ENCODE measurements at regions not wholly inside any gene's neighbourhood (a gene's known extent, or its start where the extent isn't known, plus 50 kb on each side); places are given as distances from the start of the nearest gene placed in this dataset.
"Not testable (repeated sequence)": the region's sequence is repeated elsewhere in the genome, so short reads cannot be mapped to it uniquely, and the experiment has no call there.

DNA sequence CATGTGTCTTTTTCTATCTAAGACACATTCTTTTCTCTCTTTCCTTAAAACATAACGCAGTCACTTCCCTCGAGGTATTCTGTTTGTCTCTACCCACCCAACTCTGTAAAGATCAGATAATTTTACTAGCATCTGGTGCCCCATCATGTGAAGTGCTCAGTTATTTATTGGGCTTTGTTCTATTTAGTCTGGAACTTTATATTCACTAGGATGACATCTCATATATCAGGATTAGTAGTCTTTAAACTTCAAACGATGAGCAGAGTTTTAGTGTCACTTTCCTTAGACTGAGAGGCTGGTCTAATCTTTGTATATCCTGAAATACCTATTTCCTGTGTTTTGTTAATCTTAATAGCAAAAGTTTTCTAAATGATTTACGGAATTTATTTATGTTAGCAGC lies 445.5 kb upstream of the NDST3 start:
- Histone ChIP-seq H3K27ac (no peak overlapping the region), H3K9me3 (no peaks in the 10 kb centered on the region), H3K27me3 (no peaks in the 10 kb centered on the region), H3K36me3 (no peaks in the 10 kb centered on the region), H3K4me3 (no peak overlapping the region), H3K4me1 (no peaks in the 10 kb centered on the region)
- TF ChIP-seq, protein P1, sequence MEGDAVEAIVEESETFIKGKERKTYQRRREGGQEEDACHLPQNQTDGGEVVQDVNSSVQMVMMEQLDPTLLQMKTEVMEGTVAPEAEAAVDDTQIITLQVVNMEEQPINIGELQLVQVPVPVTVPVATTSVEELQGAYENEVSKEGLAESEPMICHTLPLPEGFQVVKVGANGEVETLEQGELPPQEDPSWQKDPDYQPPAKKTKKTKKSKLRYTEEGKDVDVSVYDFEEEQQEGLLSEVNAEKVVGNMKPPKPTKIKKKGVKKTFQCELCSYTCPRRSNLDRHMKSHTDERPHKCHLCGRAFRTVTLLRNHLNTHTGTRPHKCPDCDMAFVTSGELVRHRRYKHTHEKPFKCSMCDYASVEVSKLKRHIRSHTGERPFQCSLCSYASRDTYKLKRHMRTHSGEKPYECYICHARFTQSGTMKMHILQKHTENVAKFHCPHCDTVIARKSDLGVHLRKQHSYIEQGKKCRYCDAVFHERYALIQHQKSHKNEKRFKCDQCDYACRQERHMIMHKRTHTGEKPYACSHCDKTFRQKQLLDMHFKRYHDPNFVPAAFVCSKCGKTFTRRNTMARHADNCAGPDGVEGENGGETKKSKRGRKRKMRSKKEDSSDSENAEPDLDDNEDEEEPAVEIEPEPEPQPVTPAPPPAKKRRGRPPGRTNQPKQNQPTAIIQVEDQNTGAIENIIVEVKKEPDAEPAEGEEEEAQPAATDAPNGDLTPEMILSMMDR (IDR thresholded peaks at IDR 0.05 in 4 of 5, conservative IDR thresholded peaks at IDR 0.05 in 1 of 5) = no peak
- TF ChIP-seq POLR2A (IDR thresholded peaks at IDR 0.05) = no peak
- intact Hi-C loops (cut with DNase I; ENCODE audit: low total_unique reads) = no loop called here
- ATAC-seq = no peak
- in situ Hi-C loops (cut with MboI; ENCODE audit: low sequenced_read_pairs in 4 of 4) = no loop called here
- no peak for DNase-seq

DNA sequence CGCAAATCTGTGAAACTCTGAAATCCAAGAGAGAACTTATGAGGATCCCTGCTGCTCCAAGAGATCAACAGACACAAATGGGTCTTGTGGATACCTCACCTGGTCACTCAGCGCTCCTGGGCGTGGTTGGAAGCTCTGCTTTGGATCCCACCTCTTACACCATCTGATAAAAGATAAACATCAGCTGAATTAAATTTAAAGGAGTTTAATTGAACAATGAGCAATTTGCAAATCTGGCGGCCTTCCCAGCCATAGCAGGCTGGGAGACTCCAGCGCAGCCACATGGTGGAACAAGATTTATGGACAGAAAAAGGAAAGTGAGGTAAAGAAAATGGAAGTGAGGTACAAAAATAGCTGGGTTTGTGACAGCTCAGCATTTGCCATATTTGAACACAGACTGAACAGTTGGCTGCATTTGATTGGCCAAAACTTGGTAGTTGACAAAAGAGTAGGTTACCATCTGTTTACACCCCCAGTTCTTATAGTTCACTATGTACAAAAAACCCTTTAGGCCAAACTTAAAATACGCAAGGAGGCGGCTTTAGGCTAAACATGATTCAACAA lies 437.3 kb upstream of the NDST3 start:
- Histone ChIP-seq H3K27me3 (no peaks in the 10 kb centered on the region), H3K9me3 (no peaks in the 10 kb centered on the region), H3K4me1 (no peaks in the 10 kb centered on the region), H3K4me3 (no peak overlapping the region), H3K36me3 (no peaks in the 10 kb centered on the region), H3K27ac (no peak overlapping the region)
- ATAC-seq (no peak), DNase-seq (no peak)
- TF ChIP-seq, protein P1 (IDR thresholded peaks at IDR 0.05 in 4 of 5, conservative IDR thresholded peaks at IDR 0.05 in 1 of 5) = no peak
- TF ChIP-seq POLR2A (IDR thresholded peaks at IDR 0.05) = no peak
- in situ Hi-C loops (cut with MboI; ENCODE audit: low sequenced_read_pairs in 4 of 4) = no loop called here
- intact Hi-C loops (cut with DNase I; ENCODE audit: low total_unique reads) = no loop called here

DNA sequence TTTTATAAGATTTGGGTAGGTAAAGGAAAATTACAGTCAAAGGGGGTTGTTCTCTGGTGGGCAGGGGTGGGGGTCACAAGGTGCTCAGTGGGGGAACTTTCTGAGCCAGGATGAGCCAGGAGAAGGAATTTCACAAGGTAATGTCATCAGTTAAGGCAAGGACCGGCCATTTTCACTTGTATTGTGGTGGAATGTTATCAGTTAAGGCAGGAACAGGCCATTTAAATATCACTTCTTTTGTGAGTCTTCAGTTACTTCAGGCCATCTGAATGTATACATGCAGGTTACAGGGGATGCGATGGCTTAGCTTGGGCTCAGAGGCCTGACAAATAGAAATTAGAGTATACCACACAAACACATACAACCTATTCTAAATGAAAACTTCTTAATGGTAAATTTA lies 434.9 kb upstream of the NDST3 start:
- H3K27ac ChIP-seq; intact Hi-C loops (cut with DNase I; ENCODE audit: low total_unique reads); in situ Hi-C loops (cut with MboI; ENCODE audit: low sequenced_read_pairs in 4 of 4); H3K36me3 ChIP-seq; ATAC-seq; DNase-seq; H3K9me3 ChIP-seq; H3K4me1 ChIP-seq; H3K27me3 ChIP-seq; H3K4me3 ChIP-seq: not testable (repeated sequence)

DNA sequence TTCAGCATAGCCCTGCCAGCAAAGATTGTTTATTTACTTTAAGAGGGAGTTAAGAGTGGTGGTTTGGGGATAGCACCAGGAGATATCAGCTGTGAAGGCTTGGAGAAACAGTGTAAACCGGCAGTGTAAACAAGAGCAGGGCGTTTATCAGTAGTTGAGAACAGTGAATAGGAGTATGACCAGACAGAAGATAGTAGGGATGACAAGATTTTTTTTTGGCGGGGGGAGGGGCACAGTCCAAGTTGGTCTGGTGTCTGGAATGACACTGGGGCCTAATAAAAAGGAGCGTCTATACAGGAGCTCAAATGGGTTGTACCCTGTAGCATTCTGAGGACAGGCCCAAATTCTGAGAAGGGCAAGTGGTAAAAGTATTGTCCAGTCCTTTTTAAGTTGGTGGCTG lies 433.4 kb upstream of the NDST3 start:
- ATAC-seq; H3K9me3 ChIP-seq; DNase-seq; H3K27me3 ChIP-seq; intact Hi-C loops (cut with DNase I; ENCODE audit: low total_unique reads); H3K36me3 ChIP-seq; H3K27ac ChIP-seq; in situ Hi-C loops (cut with MboI; ENCODE audit: low sequenced_read_pairs in 4 of 4); H3K4me1 ChIP-seq; H3K4me3 ChIP-seq: not testable (repeated sequence)

DNA sequence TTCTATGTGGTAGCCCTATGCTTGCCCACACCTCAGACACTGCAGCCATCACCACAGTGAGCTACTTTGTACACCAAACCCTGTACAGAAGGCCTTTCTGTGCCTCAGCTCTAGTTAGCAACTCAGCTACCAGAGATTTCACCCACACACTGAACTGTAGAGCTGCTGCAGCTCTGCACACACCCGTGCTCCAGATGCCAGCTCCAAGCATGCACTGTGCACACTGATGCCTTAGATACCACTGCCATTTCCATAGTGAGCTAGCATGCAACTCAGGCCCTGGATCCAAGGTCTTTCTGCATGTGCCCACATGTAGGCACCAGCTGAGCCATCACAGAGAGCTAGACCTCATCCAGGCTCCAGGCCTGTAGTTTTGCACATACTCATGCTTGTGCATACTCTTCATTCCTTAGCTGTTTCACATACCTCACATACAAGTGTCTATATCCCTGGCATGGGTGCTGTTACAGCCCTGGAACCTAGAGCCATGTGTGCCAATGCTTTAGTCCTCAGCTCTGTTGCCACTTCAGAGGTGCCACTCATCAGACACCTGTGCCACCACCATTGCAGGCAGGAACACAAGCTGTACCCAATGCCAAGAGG lies 423.5 kb upstream of the NDST3 start:
- TF ChIP-seq, protein P1 (IDR thresholded peaks at IDR 0.05 in 4 of 5, conservative IDR thresholded peaks at IDR 0.05 in 1 of 5) = no peak
- TF ChIP-seq POLR2A (IDR thresholded peaks at IDR 0.05) = no peak
- no peak overlapping the region for H3K4me3 ChIP-seq
- ATAC-seq (no peak), DNase-seq (no peak)
- in situ Hi-C loops (cut with MboI; ENCODE audit: low sequenced_read_pairs in 4 of 4) = no loop called here
- intact Hi-C loops (cut with DNase I; ENCODE audit: low total_unique reads) = no loop called here
- H3K9me3 ChIP-seq = no peaks in the 10 kb centered on the region
- H3K27ac ChIP-seq = no peak overlapping the region
- no peaks in the 10 kb centered on the region for H3K27me3 ChIP-seq
- H3K36me3 ChIP-seq = no peaks in the 10 kb centered on the region
- no peaks in the 10 kb centered on the region for H3K4me1 ChIP-seq

DNA sequence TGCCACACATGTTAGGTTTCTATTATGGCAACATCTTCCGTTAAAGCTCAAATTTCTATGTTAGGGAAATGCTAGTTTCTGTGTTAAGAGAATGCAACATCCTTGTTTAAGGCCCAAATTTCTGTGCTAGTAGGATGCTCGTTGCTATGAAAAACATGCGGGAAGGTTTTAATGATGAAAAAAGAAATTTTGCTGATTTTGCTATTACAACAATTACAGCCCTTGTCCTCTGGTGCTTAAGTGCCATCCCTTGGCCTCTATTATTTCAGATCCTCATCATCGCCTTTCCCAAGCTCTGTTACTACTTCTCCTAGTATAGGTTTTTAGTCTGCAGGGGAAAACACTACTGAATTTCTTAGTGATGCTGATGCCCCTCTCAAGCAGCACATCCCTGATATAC lies 412.6 kb upstream of the NDST3 start:
- no peaks in the 10 kb centered on the region for H3K36me3 ChIP-seq
- TF ChIP-seq, protein P1 (IDR thresholded peaks at IDR 0.05 in 4 of 5, conservative IDR thresholded peaks at IDR 0.05 in 1 of 5) = no peak
- no peak for TF ChIP-seq POLR2A (IDR thresholded peaks at IDR 0.05)
- H3K4me3 ChIP-seq = no peak overlapping the region
- ATAC-seq = no peak
- H3K27ac ChIP-seq = no peak overlapping the region
- H3K4me1 ChIP-seq = no peaks in the 10 kb centered on the region
- H3K9me3 ChIP-seq = no peaks in the 10 kb centered on the region
- DNase-seq = no peak
- in situ Hi-C loops (cut with MboI; ENCODE audit: low sequenced_read_pairs in 4 of 4) (no loop called here), intact Hi-C loops (cut with DNase I; ENCODE audit: low total_unique reads) (no loop called here)
- H3K27me3 ChIP-seq = no peaks in the 10 kb centered on the region

Measured in gastrocnemius medialis (tissue), 4 donors.